ENCODE measurements at regions not wholly inside any gene's neighbourhood (a gene's known extent, or its start where the extent isn't known, plus 50 kb on each side); places are given as distances from the start of the nearest gene placed in this dataset.
"Not testable (repeated sequence)": the region's sequence is repeated elsewhere in the genome, so short reads cannot be mapped to it uniquely, and the experiment has no call there.

GRCh38 chr11:48803955-48804354, 179.7 kb downstream of the TRIM51G start:
- not testable (repeated sequence) for TF ChIP-seq CTCF, POLR2A (IDR thresholded peaks at IDR 0.05)
